ENCODE measurements at regions not wholly inside any gene's neighbourhood (a gene's known extent, or its start where the extent isn't known, plus 50 kb on each side); places are given as distances from the start of the nearest gene placed in this dataset.
A peak's percentile ranks its signal among the peaks of the same experiment; 100 is the strongest.

DNA sequence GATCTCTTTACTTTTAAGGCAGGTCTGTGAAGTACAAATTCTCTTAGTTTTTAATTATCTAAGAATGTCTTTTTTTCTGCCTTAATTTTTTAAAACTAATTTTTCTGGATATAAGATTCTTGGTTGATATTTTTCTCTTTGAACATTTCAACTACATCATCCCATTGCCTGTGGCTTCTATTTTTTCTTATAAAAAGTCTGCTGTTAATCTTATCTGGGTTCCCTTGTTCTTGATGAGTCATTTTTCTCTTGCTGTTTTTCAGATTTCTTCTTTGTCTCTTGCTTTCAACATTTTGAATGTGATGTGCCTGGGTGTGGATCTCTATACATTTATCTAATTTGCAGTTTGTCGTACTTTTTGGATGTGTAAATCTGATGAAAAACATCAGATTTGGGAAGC, 525.2 kb upstream of the PBX1 start:
- POLR2A ChIA-PET, result no interaction called here

DNA sequence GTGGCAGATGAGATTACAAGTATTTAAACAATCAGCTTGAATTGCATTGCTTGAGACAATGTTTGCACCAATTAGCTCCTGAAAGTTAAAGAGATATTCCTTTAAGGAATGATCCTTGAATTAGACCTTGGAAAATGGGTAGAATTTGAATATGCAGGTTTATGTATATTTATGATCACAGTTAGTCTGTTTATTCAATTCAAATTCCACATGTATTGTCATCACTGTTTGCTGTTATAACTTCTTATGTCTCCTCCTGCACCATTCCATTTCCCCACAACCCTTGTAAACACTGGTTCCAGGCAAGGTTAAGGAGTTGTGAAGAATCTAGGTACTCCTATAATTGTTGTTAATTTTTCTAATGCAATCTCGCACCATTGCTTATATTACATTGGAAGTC, 518.2 kb upstream of the PBX1 start:
- ChIA-PET CTCF (no interaction called here), POLR2A (no interaction called here)
- TF ChIP-seq ZNF707 (tag by site-specific recombination; IDR thresholded peaks at IDR 0.05), result no peak
- no peak for TF ChIP-seq ZBTB21 (tag by site-specific recombination; IDR thresholded peaks at IDR 0.05)
- TF ChIP-seq ZNF140 (tag by site-specific recombination; IDR thresholded peaks at IDR 0.05), result no peak
- no peak for TF ChIP-seq ZNF658 (tag by site-specific recombination; IDR thresholded peaks at IDR 0.05)
- TF ChIP-seq ZNF624 (tag by site-specific recombination; IDR thresholded peaks at IDR 0.05), result no peak
- no peak for TF ChIP-seq ZNF341 (tag by site-specific recombination; IDR thresholded peaks at IDR 0.05; ENCODE audit: low read depth)
- no peak for TF ChIP-seq ZNF416 (tag by site-specific recombination; IDR thresholded peaks at IDR 0.05)
- no peak for TF ChIP-seq ZBTB1 (tag by site-specific recombination; IDR thresholded peaks at IDR 0.05)
- TF ChIP-seq TRIM28 (IDR thresholded peaks at IDR 0.05; ENCODE audit: borderline replicate concordance, low read length), result no peak
- no peak for TF ChIP-seq ZNF785 (tag by site-specific recombination; IDR thresholded peaks at IDR 0.05)
- no peak for TF ChIP-seq KLF16 (tag by site-specific recombination; IDR thresholded peaks at IDR 0.05)
- TF ChIP-seq, protein P1, sequence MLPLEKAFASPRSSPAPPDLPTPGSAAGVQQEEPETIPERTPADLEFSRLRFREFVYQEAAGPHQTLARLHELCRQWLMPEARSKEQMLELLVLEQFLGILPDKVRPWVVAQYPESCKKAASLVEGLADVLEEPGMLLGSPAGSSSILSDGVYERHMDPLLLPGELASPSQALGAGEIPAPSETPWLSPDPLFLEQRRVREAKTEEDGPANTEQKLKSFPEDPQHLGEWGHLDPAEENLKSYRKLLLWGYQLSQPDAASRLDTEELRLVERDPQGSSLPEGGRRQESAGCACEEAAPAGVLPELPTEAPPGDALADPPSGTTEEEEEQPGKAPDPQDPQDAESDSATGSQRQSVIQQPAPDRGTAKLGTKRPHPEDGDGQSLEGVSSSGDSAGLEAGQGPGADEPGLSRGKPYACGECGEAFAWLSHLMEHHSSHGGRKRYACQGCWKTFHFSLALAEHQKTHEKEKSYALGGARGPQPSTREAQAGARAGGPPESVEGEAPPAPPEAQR (tag by site-specific recombination; IDR thresholded peaks at IDR 0.05), result no peak
- no peak for TF ChIP-seq ZNF677 (tag by site-specific recombination; IDR thresholded peaks at IDR 0.05)
- TF ChIP-seq MYNN (tag by site-specific recombination; IDR thresholded peaks at IDR 0.05; ENCODE audit: borderline replicate concordance), result no peak
- no peak for TF ChIP-seq YY2 (tag by site-specific recombination; IDR thresholded peaks at IDR 0.05)
- no peak for TF ChIP-seq ZNF112 (tag by site-specific recombination; IDR thresholded peaks at IDR 0.05)
- no peak for TF ChIP-seq ZNF660 (tag by site-specific recombination; IDR thresholded peaks at IDR 0.05)

More for the DNA sequence above, 525.2 kb upstream of the PBX1 start:
- Histone ChIP-seq H3K4me3 (ENCODE audit: low read depth, low read length) (no peak overlapping the region), H3K4me1 (ENCODE audit: control insufficient read depth, insufficient read depth, low read length) (no peaks in the 10 kb centered on the region), H3K9me3 (ENCODE audit: control insufficient read depth, insufficient read depth, low read depth, low read length) (no peaks in the 10 kb centered on the region), H3K36me3 (ENCODE audit: control insufficient read depth in 2 of 2, insufficient read depth in 1 of 2, low read length in 2 of 2) (no peaks in the 10 kb centered on the region), H3K27ac (ENCODE audit: extremely low read depth, low read depth, low read length) (no peak overlapping the region)
- TF ChIP-seq TRIM28 (IDR thresholded peaks at IDR 0.05; ENCODE audit: borderline replicate concordance, low read length) (0 out of 2 replicates have a peak, but pooled peaks have one; percentile 53), SETDB1 (IDR thresholded peaks at IDR 0.05; ENCODE audit: insufficient read length, low read length) (peak; percentile 71), ZNF223 (tag by site-specific recombination; IDR thresholded peaks at IDR 0.05) (no peak)
- CTCF ChIA-PET, result interaction anchor here (0.5 to 0.6 kb wide), 2 partner anchors 16 to 754 kb away, joined by 3 to 4 read pairs; no protein-coding TSS in a partner anchor

DNA sequence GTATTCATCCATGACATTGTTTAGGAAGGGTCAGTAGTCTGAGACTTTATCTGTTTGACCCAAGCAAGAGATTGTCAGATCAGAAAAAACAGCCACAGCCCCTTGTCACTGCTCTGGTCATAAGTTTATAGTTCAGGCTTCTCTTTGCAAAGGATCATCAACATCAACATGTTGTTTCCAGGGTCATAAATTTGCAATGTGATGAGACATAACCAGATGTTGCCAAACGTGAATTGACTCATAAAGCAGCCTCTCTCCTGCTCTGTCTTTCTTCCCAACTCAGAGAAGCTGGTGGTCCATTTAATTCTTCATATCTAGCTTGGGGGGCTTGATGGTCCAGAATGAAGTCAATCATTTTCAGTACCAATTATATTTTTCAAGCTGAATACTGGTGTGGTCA, 507.2 kb upstream of the PBX1 start:
- Histone ChIP-seq H3K4me3 (ENCODE audit: low read depth, low read length) (no peak overlapping the region), H3K9me3 (ENCODE audit: control insufficient read depth, insufficient read depth, low read depth, low read length) (no peaks in the 10 kb centered on the region), H3K36me3 (ENCODE audit: control insufficient read depth in 2 of 2, insufficient read depth in 1 of 2, low read length in 2 of 2) (no peaks in the 10 kb centered on the region), H3K4me1 (ENCODE audit: control insufficient read depth, insufficient read depth, low read length) (no peaks in the 10 kb centered on the region), H3K27ac (ENCODE audit: extremely low read depth, low read depth, low read length) (no peak overlapping the region)
- CTCF ChIA-PET, result no interaction called here
- TF ChIP-seq IKZF3 (tag by site-specific recombination; IDR thresholded peaks at IDR 0.05), result no peak
- POLR2A ChIA-PET, result no interaction called here

More for the DNA sequence above, 518.2 kb upstream of the PBX1 start:
- no peaks in the 10 kb centered on the region for H3K4me1 ChIP-seq (ENCODE audit: control insufficient read depth, insufficient read depth, low read length)
- no peaks in the 10 kb centered on the region for H3K36me3 ChIP-seq (ENCODE audit: control insufficient read depth in 2 of 2, insufficient read depth in 1 of 2, low read length in 2 of 2)
- no peaks in the 10 kb centered on the region for H3K9me3 ChIP-seq (ENCODE audit: control insufficient read depth, insufficient read depth, low read depth, low read length)
- H3K4me3 ChIP-seq (ENCODE audit: low read depth, low read length), result no peak overlapping the region
- no peak overlapping the region for H3K27ac ChIP-seq (ENCODE audit: extremely low read depth, low read depth, low read length)

DNA sequence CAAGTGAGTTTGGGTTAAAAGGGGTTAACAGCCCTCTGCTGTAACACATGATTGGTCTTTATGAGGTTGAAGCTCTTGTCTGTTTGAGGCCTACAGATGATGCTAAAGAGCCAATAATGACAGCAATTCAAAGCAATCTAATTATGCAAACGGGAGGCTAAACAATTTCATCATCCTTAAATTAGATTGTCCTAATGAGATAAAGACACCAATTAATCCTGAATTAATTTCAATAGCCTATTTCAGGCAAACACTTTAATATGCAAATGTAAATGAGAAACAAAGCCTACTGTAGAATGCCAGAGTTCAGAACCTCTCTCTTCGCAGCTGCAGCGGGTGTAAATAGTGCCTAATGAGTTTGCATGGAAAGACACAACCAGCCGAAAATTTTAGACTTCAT, 504.7 kb upstream of the PBX1 start:
- Histone ChIP-seq H3K4me3 (ENCODE audit: low read depth, low read length) (no peak overlapping the region), H3K4me1 (ENCODE audit: control insufficient read depth, insufficient read depth, low read length) (no peaks in the 10 kb centered on the region), H3K9me3 (ENCODE audit: control insufficient read depth, insufficient read depth, low read depth, low read length) (no peaks in the 10 kb centered on the region), H3K36me3 (ENCODE audit: control insufficient read depth in 2 of 2, insufficient read depth in 1 of 2, low read length in 2 of 2) (no peaks in the 10 kb centered on the region), H3K27ac (ENCODE audit: extremely low read depth, low read depth, low read length) (no peak overlapping the region)
- ChIA-PET POLR2A (no interaction called here), CTCF (no interaction called here)
- no peak for TF ChIP-seq ZNF48 (tag by site-specific recombination; IDR thresholded peaks at IDR 0.05)
- TF ChIP-seq, protein P2, sequence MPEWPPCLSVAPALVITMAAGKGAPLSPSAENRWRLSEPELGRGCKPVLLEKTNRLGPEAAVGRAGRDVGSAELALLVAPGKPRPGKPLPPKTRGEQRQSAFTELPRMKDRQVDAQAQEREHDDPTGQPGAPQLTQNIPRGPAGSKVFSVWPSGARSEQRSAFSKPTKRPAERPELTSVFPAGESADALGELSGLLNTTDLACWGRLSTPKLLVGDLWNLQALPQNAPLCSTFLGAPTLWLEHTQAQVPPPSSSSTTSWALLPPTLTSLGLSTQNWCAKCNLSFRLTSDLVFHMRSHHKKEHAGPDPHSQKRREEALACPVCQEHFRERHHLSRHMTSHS (tag by site-specific recombination; IDR thresholded peaks at IDR 0.05), result no peak
- TF ChIP-seq ZNF433 (tag by site-specific recombination; IDR thresholded peaks at IDR 0.05; ENCODE audit: low read depth), result no peak
- no peak for TF ChIP-seq ZNF558 (tag by site-specific recombination; IDR thresholded peaks at IDR 0.05)
- TF ChIP-seq ZNF23 (tag by site-specific recombination; IDR thresholded peaks at IDR 0.05; ENCODE audit: borderline replicate concordance), result no peak
- no peak for TF ChIP-seq ZNF560 (tag by site-specific recombination; IDR thresholded peaks at IDR 0.05; ENCODE audit: borderline replicate concordance)
- no peak for TF ChIP-seq SCRT2 (tag by site-specific recombination; IDR thresholded peaks at IDR 0.05)
- TF ChIP-seq, protein P3, sequence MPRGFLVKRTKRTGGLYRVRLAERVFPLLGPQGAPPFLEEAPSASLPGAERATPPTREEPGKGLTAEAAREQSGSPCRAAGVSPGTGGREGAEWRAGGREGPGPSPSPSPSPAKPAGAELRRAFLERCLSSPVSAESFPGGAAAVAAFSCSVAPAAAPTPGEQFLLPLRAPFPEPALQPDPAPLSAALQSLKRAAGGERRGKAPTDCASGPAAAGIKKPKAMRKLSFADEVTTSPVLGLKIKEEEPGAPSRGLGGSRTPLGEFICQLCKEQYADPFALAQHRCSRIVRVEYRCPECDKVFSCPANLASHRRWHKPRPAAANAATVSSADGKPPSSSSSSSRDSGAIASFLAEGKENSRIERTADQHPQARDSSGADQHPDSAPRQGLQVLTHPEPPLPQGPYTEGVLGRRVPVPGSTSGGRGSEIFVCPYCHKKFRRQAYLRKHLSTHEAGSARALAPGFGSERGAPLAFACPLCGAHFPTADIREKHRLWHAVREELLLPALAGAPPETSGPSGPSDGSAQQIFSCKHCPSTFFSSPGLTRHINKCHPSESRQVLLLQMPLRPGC (tag by site-specific recombination; IDR thresholded peaks at IDR 0.05), result no peak
- no peak for TF ChIP-seq SALL2 (tag by site-specific recombination; IDR thresholded peaks at IDR 0.05; ENCODE audit: borderline replicate concordance)

Measured in HEK293 (cell line).